ENCODE measurements at regions not wholly inside any gene's neighbourhood (a gene's known extent, or its start where the extent isn't known, plus 50 kb on each side); places are given as distances from the start of the nearest gene placed in this dataset.
"Not testable (repeated sequence)": the region's sequence is repeated elsewhere in the genome, so short reads cannot be mapped to it uniquely, and the experiment has no call there.

GRCh38 chr4:177494791-177495190 lies 52.6 kb upstream of the AGA start:
- Histone ChIP-seq H3K4me1 (ENCODE audit: insufficient read depth, low read length) (no peaks in the 10 kb centered on the region), H3K27me3 (ENCODE audit: insufficient read depth, low read length) (no peaks in the 10 kb centered on the region), H3K4me3 (ENCODE audit: low read length) (no peak overlapping the region), H3K9me3 (ENCODE audit: insufficient read depth, low read depth, low read length) (no peaks in the 10 kb centered on the region), H3K27ac (ENCODE audit: low read length) (no peak overlapping the region), H3K9ac (ENCODE audit: low read depth, low read length) (no peak overlapping the region), H3K36me3 (ENCODE audit: insufficient read depth, low read depth, low read length) (no peaks in the 10 kb centered on the region)

- H3K9ac ChIP-seq (ENCODE audit: low read depth, low read length); H3K9me3 ChIP-seq (ENCODE audit: insufficient read depth, low read depth, low read length); H3K27me3 ChIP-seq (ENCODE audit: insufficient read depth, low read length); H3K4me3 ChIP-seq (ENCODE audit: low read length); H3K4me1 ChIP-seq (ENCODE audit: insufficient read depth, low read length); H3K36me3 ChIP-seq (ENCODE audit: insufficient read depth, low read depth, low read length); H3K27ac ChIP-seq (ENCODE audit: low read length): not testable (repeated sequence)
Measured at GRCh38 chr4:177495626-177496025, 53.4 kb upstream of the AGA start.

- H3K27me3 ChIP-seq (ENCODE audit: insufficient read depth, low read length) = no peaks in the 10 kb centered on the region
- no peaks in the 10 kb centered on the region for H3K36me3 ChIP-seq (ENCODE audit: insufficient read depth, low read depth, low read length)
- H3K9me3 ChIP-seq (ENCODE audit: insufficient read depth, low read depth, low read length) = no peaks in the 10 kb centered on the region
- no peaks in the 10 kb centered on the region for H3K4me1 ChIP-seq (ENCODE audit: insufficient read depth, low read length)
- no peak overlapping the region for H3K4me3 ChIP-seq (ENCODE audit: low read length)
- no peak overlapping the region for H3K9ac ChIP-seq (ENCODE audit: low read depth, low read length)
- H3K27ac ChIP-seq (ENCODE audit: low read length) = no peak overlapping the region
Measured at GRCh38 chr4:177499537-177499936, 57.3 kb upstream of the AGA start.

GRCh38 chr4:177505171-177505615 lies 63.0 kb upstream of the AGA start:
- Histone ChIP-seq H3K27me3 (ENCODE audit: insufficient read depth, low read length) (no peaks in the 10 kb centered on the region), H3K9me3 (ENCODE audit: insufficient read depth, low read depth, low read length) (no peaks in the 10 kb centered on the region), H3K4me1 (ENCODE audit: insufficient read depth, low read length) (no peaks in the 10 kb centered on the region), H3K36me3 (ENCODE audit: insufficient read depth, low read depth, low read length) (no peaks in the 10 kb centered on the region), H3K4me3 (ENCODE audit: low read length) (no peak overlapping the region), H3K27ac (ENCODE audit: low read length) (no peak overlapping the region), H3K9ac (ENCODE audit: low read depth, low read length) (no peak overlapping the region)

GRCh38 chr4:177508662-177509061 lies 66.4 kb upstream of the AGA start:
- Histone ChIP-seq H3K9me3 (ENCODE audit: insufficient read depth, low read depth, low read length) (no peaks in the 10 kb centered on the region), H3K4me3 (ENCODE audit: low read length) (no peak overlapping the region), H3K4me1 (ENCODE audit: insufficient read depth, low read length) (no peaks in the 10 kb centered on the region), H3K36me3 (ENCODE audit: insufficient read depth, low read depth, low read length) (no peaks in the 10 kb centered on the region), H3K27me3 (ENCODE audit: insufficient read depth, low read length) (no peaks in the 10 kb centered on the region), H3K9ac (ENCODE audit: low read depth, low read length) (no peak overlapping the region), H3K27ac (ENCODE audit: low read length) (no peak overlapping the region)

- no peaks in the 10 kb centered on the region for H3K4me1 ChIP-seq (ENCODE audit: insufficient read depth, low read length)
- H3K9me3 ChIP-seq (ENCODE audit: insufficient read depth, low read depth, low read length) = no peaks in the 10 kb centered on the region
- no peak overlapping the region for H3K27ac ChIP-seq (ENCODE audit: low read length)
- no peaks in the 10 kb centered on the region for H3K27me3 ChIP-seq (ENCODE audit: insufficient read depth, low read length)
- H3K36me3 ChIP-seq (ENCODE audit: insufficient read depth, low read depth, low read length) = no peaks in the 10 kb centered on the region
- no peak overlapping the region for H3K4me3 ChIP-seq (ENCODE audit: low read length)
- no peak overlapping the region for H3K9ac ChIP-seq (ENCODE audit: low read depth, low read length)
Measured at GRCh38 chr4:177509226-177509745, 67.0 kb upstream of the AGA start.

GRCh38 chr4:177511611-177512010 lies 69.4 kb upstream of the AGA start:
- Histone ChIP-seq H3K27me3 (ENCODE audit: insufficient read depth, low read length) (no peaks in the 10 kb centered on the region), H3K9me3 (ENCODE audit: insufficient read depth, low read depth, low read length) (no peaks in the 10 kb centered on the region), H3K4me3 (ENCODE audit: low read length) (no peak overlapping the region), H3K4me1 (ENCODE audit: insufficient read depth, low read length) (no peaks in the 10 kb centered on the region), H3K36me3 (ENCODE audit: insufficient read depth, low read depth, low read length) (no peaks in the 10 kb centered on the region), H3K9ac (ENCODE audit: low read depth, low read length) (no peak overlapping the region), H3K27ac (ENCODE audit: low read length) (no peak overlapping the region)

- Histone ChIP-seq H3K27me3 (ENCODE audit: insufficient read depth, low read length) (no peaks in the 10 kb centered on the region), H3K4me1 (ENCODE audit: insufficient read depth, low read length) (no peaks in the 10 kb centered on the region), H3K4me3 (ENCODE audit: low read length) (no peak overlapping the region), H3K9ac (ENCODE audit: low read depth, low read length) (no peak overlapping the region), H3K27ac (ENCODE audit: low read length) (no peak overlapping the region), H3K9me3 (ENCODE audit: insufficient read depth, low read depth, low read length) (no peaks in the 10 kb centered on the region), H3K36me3 (ENCODE audit: insufficient read depth, low read depth, low read length) (no peaks in the 10 kb centered on the region)
Measured at GRCh38 chr4:177512646-177513045, 70.4 kb upstream of the AGA start.

- H3K9me3 ChIP-seq (ENCODE audit: insufficient read depth, low read depth, low read length) = no peaks in the 10 kb centered on the region
- no peak overlapping the region for H3K27ac ChIP-seq (ENCODE audit: low read length)
- H3K4me3 ChIP-seq (ENCODE audit: low read length) = no peak overlapping the region
- H3K27me3 ChIP-seq (ENCODE audit: insufficient read depth, low read length) = no peaks in the 10 kb centered on the region
- no peaks in the 10 kb centered on the region for H3K36me3 ChIP-seq (ENCODE audit: insufficient read depth, low read depth, low read length)
- no peak overlapping the region for H3K9ac ChIP-seq (ENCODE audit: low read depth, low read length)
- no peaks in the 10 kb centered on the region for H3K4me1 ChIP-seq (ENCODE audit: insufficient read depth, low read length)
Measured at GRCh38 chr4:177517862-177518261, 75.6 kb upstream of the AGA start.

- H3K4me1 ChIP-seq (ENCODE audit: insufficient read depth, low read length) = no peaks in the 10 kb centered on the region
- no peaks in the 10 kb centered on the region for H3K36me3 ChIP-seq (ENCODE audit: insufficient read depth, low read depth, low read length)
- no peak overlapping the region for H3K9ac ChIP-seq (ENCODE audit: low read depth, low read length)
- H3K27me3 ChIP-seq (ENCODE audit: insufficient read depth, low read length) = no peaks in the 10 kb centered on the region
- no peak overlapping the region for H3K27ac ChIP-seq (ENCODE audit: low read length)
- H3K4me3 ChIP-seq (ENCODE audit: low read length) = no peak overlapping the region
- no peaks in the 10 kb centered on the region for H3K9me3 ChIP-seq (ENCODE audit: insufficient read depth, low read depth, low read length)
Measured at GRCh38 chr4:177519481-177520260, 77.4 kb upstream of the AGA start.

GRCh38 chr4:177528620-177529019 lies 86.4 kb upstream of the AGA start:
- no peak overlapping the region for H3K27ac ChIP-seq (ENCODE audit: low read length)
- no peak overlapping the region for H3K4me3 ChIP-seq (ENCODE audit: low read length)
- no peaks in the 10 kb centered on the region for H3K27me3 ChIP-seq (ENCODE audit: insufficient read depth, low read length)
- no peaks in the 10 kb centered on the region for H3K36me3 ChIP-seq (ENCODE audit: insufficient read depth, low read depth, low read length)
- no peaks in the 10 kb centered on the region for H3K9me3 ChIP-seq (ENCODE audit: insufficient read depth, low read depth, low read length)
- no peaks in the 10 kb centered on the region for H3K4me1 ChIP-seq (ENCODE audit: insufficient read depth, low read length)
- H3K9ac ChIP-seq (ENCODE audit: low read depth, low read length) = no peak overlapping the region

GRCh38 chr4:177530561-177530960 lies 88.3 kb upstream of the AGA start:
- Histone ChIP-seq H3K27ac (ENCODE audit: low read length) (no peak overlapping the region), H3K27me3 (ENCODE audit: insufficient read depth, low read length) (no peaks in the 10 kb centered on the region), H3K9ac (ENCODE audit: low read depth, low read length) (no peak overlapping the region), H3K4me3 (ENCODE audit: low read length) (no peak overlapping the region), H3K9me3 (ENCODE audit: insufficient read depth, low read depth, low read length) (no peaks in the 10 kb centered on the region), H3K36me3 (ENCODE audit: insufficient read depth, low read depth, low read length) (no peaks in the 10 kb centered on the region), H3K4me1 (ENCODE audit: insufficient read depth, low read length) (no peaks in the 10 kb centered on the region)

All from iPS-20b (cell line).